ENCODE measurements at regions not wholly inside any gene's neighbourhood (a gene's known extent, or its start where the extent isn't known, plus 50 kb on each side); places are given as distances from the start of the nearest gene placed in this dataset.

DNA sequence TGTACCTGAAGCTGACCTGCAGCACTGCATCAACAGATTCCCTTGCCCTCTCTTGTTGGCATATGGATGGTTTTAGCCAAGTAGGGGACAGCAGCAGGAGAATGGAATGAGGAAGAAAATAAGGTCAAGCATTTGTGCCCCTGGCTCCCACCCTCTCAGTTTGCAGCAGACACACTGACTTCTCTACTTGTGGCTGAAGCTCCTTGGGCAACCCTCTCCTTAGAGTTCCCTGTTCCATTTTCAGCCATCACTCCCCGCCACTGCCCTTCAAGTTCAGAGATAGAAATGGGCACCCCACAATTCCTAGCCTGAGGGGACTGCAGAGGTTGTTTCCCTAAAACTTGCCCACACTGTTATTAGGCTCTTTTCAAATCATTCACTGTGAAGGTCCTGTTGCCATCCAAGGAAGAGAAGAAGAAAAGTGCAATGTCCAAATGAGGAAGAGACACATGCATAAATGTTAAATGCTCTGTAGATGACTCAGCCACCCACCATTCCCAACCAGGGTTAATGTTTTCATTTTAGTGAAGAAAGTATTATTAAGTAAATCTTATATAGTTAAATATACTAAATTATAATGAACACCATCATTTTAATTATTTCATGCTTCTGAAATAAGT lies 295.9 kb upstream of the UBE2E2 start:
- TF ChIP-seq ZNF263 (CRISPR knock-in tag; IDR thresholded peaks at IDR 0.05; ENCODE audit: low read depth) (no peak), NR1H2 (CRISPR knock-in tag; IDR thresholded peaks at IDR 0.05) (no peak), TEAD4 (CRISPR knock-in tag; IDR thresholded peaks at IDR 0.05) (no peak), TCF7 (CRISPR knock-in tag; IDR thresholded peaks at IDR 0.05; ENCODE audit: low read depth) (no peak), JUN (CRISPR knock-in tag; IDR thresholded peaks at IDR 0.05) (no peak), NFYB (CRISPR knock-in tag; conservative IDR thresholded peaks at IDR 0.05; ENCODE audit: low read depth) (no peak), NR3C1 (CRISPR knock-in tag; conservative IDR thresholded peaks at IDR 0.05; ENCODE audit: low read depth) (no peak)
- TF ChIP-seq, protein P1, sequence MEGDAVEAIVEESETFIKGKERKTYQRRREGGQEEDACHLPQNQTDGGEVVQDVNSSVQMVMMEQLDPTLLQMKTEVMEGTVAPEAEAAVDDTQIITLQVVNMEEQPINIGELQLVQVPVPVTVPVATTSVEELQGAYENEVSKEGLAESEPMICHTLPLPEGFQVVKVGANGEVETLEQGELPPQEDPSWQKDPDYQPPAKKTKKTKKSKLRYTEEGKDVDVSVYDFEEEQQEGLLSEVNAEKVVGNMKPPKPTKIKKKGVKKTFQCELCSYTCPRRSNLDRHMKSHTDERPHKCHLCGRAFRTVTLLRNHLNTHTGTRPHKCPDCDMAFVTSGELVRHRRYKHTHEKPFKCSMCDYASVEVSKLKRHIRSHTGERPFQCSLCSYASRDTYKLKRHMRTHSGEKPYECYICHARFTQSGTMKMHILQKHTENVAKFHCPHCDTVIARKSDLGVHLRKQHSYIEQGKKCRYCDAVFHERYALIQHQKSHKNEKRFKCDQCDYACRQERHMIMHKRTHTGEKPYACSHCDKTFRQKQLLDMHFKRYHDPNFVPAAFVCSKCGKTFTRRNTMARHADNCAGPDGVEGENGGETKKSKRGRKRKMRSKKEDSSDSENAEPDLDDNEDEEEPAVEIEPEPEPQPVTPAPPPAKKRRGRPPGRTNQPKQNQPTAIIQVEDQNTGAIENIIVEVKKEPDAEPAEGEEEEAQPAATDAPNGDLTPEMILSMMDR (IDR thresholded peaks at IDR 0.05), result no peak
- TF ChIP-seq, protein P2, sequence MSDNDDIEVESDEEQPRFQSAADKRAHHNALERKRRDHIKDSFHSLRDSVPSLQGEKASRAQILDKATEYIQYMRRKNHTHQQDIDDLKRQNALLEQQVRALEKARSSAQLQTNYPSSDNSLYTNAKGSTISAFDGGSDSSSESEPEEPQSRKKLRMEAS (CRISPR knock-in tag; IDR thresholded peaks at IDR 0.05), result no peak
- TF ChIP-seq, protein P3, sequence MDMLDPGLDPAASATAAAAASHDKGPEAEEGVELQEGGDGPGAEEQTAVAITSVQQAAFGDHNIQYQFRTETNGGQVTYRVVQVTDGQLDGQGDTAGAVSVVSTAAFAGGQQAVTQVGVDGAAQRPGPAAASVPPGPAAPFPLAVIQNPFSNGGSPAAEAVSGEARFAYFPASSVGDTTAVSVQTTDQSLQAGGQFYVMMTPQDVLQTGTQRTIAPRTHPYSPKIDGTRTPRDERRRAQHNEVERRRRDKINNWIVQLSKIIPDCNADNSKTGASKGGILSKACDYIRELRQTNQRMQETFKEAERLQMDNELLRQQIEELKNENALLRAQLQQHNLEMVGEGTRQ (CRISPR knock-in tag; IDR thresholded peaks at IDR 0.05), result no peak
- TF ChIP-seq, protein P4, sequence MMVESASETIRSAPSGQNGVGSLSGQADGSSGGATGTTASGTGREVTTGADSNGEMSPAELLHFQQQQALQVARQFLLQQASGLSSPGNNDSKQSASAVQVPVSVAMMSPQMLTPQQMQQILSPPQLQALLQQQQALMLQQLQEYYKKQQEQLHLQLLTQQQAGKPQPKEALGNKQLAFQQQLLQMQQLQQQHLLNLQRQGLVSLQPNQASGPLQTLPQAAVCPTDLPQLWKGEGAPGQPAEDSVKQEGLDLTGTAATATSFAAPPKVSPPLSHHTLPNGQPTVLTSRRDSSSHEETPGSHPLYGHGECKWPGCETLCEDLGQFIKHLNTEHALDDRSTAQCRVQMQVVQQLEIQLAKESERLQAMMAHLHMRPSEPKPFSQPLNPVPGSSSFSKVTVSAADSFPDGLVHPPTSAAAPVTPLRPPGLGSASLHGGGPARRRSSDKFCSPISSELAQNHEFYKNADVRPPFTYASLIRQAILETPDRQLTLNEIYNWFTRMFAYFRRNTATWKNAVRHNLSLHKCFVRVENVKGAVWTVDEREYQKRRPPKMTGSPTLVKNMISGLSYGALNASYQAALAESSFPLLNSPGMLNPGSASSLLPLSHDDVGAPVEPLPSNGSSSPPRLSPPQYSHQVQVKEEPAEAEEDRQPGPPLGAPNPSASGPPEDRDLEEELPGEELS (CRISPR knock-in tag; IDR thresholded peaks at IDR 0.05), result no peak
- TF ChIP-seq, protein P5, sequence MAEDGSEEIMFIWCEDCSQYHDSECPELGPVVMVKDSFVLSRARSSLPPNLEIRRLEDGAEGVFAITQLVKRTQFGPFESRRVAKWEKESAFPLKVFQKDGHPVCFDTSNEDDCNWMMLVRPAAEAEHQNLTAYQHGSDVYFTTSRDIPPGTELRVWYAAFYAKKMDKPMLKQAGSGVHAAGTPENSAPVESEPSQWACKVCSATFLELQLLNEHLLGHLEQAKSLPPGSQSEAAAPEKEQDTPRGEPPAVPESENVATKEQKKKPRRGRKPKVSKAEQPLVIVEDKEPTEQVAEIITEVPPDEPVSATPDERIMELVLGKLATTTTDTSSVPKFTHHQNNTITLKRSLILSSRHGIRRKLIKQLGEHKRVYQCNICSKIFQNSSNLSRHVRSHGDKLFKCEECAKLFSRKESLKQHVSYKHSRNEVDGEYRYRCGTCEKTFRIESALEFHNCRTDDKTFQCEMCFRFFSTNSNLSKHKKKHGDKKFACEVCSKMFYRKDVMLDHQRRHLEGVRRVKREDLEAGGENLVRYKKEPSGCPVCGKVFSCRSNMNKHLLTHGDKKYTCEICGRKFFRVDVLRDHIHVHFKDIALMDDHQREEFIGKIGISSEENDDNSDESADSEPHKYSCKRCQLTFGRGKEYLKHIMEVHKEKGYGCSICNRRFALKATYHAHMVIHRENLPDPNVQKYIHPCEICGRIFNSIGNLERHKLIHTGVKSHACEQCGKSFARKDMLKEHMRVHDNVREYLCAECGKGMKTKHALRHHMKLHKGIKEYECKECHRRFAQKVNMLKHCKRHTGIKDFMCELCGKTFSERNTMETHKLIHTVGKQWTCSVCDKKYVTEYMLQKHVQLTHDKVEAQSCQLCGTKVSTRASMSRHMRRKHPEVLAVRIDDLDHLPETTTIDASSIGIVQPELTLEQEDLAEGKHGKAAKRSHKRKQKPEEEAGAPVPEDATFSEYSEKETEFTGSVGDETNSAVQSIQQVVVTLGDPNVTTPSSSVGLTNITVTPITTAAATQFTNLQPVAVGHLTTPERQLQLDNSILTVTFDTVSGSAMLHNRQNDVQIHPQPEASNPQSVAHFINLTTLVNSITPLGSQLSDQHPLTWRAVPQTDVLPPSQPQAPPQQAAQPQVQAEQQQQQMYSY (CRISPR knock-in tag; IDR thresholded peaks at IDR 0.05), result no peak
- TF ChIP-seq, protein P6, sequence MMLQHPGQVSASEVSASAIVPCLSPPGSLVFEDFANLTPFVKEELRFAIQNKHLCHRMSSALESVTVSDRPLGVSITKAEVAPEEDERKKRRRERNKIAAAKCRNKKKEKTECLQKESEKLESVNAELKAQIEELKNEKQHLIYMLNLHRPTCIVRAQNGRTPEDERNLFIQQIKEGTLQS (CRISPR knock-in tag; conservative IDR thresholded peaks at IDR 0.05), result no peak
- TF ChIP-seq, protein P7, sequence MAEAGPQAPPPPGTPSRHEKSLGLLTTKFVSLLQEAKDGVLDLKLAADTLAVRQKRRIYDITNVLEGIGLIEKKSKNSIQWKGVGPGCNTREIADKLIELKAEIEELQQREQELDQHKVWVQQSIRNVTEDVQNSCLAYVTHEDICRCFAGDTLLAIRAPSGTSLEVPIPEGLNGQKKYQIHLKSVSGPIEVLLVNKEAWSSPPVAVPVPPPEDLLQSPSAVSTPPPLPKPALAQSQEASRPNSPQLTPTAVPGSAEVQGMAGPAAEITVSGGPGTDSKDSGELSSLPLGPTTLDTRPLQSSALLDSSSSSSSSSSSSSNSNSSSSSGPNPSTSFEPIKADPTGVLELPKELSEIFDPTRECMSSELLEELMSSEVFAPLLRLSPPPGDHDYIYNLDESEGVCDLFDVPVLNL (CRISPR knock-in tag; IDR thresholded peaks at IDR 0.05; ENCODE audit: borderline replicate concordance, low read depth), result no peak

Data from WTC11 (cell line).